ENCODE measurements at regions not wholly inside any gene's neighbourhood (a gene's known extent, or its start where the extent isn't known, plus 50 kb on each side); places are given as distances from the start of the nearest gene placed in this dataset.

- no peak for DNase-seq
Observed at GRCh38 chr11:16685914-16686313, 52.5 kb upstream of the C11orf58 start.

- no peak for DNase-seq
Observed at GRCh38 chr11:16678466-16679116, 59.9 kb upstream of the C11orf58 start.

GRCh38 chr11:16669799-16670415, 68.5 kb upstream of the C11orf58 start:
- peak; percentile 35 for DNase-seq

- DNase-seq: peak; percentile 73
Observed at GRCh38 chr11:16632295-16633200, 105.9 kb upstream of the C11orf58 start.

GRCh38 chr11:16630651-16631050, 107.8 kb upstream of the C11orf58 start:
- DNase-seq: no peak

GRCh38 chr11:16618431-16618830, 120.0 kb upstream of the C11orf58 start:
- no peak for DNase-seq

- no peak for DNase-seq
Observed at GRCh38 chr11:16615480-16615879, 123.0 kb upstream of the C11orf58 start.

GRCh38 chr11:16613512-16614381, 124.7 kb upstream of the C11orf58 start:
- peak; percentile 94 for DNase-seq

- DNase-seq: no peak
Observed at GRCh38 chr11:16613262-16613511, 125.3 kb upstream of the C11orf58 start.

- peak; percentile 64 for DNase-seq
Observed at GRCh38 chr11:16612566-16613261, 125.7 kb upstream of the C11orf58 start.

GRCh38 chr11:16611926-16612565, 126.4 kb upstream of the C11orf58 start:
- peak; percentile 8 for DNase-seq

- DNase-seq: no peak
Observed at GRCh38 chr11:16611401-16611921, 127.0 kb upstream of the C11orf58 start.

GRCh38 chr11:16610738-16611388, 127.6 kb upstream of the C11orf58 start:
- no peak for DNase-seq

- DNase-seq: no peak
Observed at GRCh38 chr11:16610213-16610737, 128.2 kb upstream of the C11orf58 start.

- DNase-seq: peak; percentile 11
Observed at GRCh38 chr11:16609769-16610168, 128.7 kb upstream of the C11orf58 start.

GRCh38 chr11:16607675-16608644, 130.5 kb upstream of the C11orf58 start:
- peak; percentile 43 for DNase-seq

GRCh38 chr11:16606784-16607674, 131.4 kb upstream of the C11orf58 start:
- peak; percentile 71 for DNase-seq

All from DMS53 (cell line).